GM18502 (cell line): ENCODE measurements at regions not wholly inside any gene's neighbourhood (a gene's known extent, or its start where the extent isn't known, plus 50 kb on each side); places are given as distances from the start of the nearest gene placed in this dataset.

Source experiments
- ATAC-seq: cut with Tn5 transposase; IDR thresholded peaks from one replicate; pipeline ENCODE4 v1.9.1; 2021; ENCODE audit warnings: mild to moderate bottlenecking; ENCODE audit not compliant: unreplicated experiment, poor library complexity

- no peak for ATAC-seq
These were observed 169.3 kb downstream of the ACKR3 start for GRCh38 chr2:236738896-236739295.

DNA sequence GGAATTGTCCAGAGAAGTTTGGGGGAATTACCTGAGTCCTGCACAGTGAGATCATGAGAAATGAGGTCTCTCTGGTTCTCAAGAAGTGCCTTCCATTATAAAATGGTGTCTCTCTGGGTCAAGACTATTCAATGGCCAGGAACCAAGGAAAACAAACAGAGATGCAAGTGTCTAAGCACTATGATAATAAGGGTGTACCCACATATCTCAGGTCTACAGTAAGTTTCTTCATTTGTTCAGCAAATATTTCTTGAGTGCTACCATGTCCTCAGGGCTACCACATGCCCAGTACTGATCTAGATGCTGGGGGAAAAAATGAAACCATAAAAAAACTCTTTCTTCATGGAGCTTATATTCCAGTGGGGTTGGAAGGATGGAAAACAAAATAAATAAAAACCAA lies 170.0 kb downstream of the ACKR3 start:
- ATAC-seq: no peak

- ATAC-seq: no peak
These were observed 170.9 kb downstream of the ACKR3 start for GRCh38 chr2:236740506-236740905.

GRCh38 chr2:236743039-236743920 lies 173.7 kb downstream of the ACKR3 start:
- no peak for ATAC-seq

GRCh38 chr2:236743921-236744280 lies 174.3 kb downstream of the ACKR3 start:
- ATAC-seq: no peak

GRCh38 chr2:236744281-236744705 lies 174.7 kb downstream of the ACKR3 start:
- ATAC-seq: no peak

- ATAC-seq: no peak
These were observed 175.1 kb downstream of the ACKR3 start for GRCh38 chr2:236744716-236745115.

DNA sequence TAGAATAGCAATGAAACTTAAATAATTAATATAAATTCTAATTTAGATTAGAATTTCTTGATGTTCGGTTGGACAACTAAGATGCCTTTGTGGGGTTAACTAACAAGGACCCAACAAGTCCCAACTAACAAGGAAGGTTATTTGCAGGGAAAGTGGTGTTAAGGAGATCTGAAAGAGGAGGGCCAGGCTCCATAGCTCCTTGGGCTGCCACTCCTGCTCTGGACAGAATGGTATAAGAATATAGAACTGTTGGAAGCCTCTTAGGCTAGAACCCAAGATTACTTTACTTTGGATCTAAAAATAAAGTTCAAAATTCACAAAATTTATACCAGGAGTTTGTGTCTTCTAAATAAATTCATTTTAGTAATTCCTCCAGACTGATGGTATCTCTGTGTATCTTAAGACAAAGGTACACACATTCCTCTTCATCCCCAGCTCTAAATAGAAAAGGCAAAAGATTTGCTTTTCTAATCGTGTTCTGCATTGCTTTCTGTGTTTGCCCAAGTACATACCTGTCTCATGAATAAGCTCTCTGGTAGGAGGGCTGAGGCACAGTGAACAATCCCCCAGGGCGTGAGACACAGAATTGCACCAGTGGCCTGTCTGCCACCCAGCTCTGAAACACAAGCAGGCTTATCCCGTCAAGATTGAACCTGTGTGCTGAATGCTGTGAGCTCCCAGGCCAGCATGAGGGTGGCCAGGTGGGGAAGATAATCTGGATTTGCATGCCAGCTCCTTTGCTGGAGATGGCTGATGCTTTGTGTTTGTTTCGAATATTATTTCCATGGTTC lies 176.0 kb downstream of the ACKR3 start:
- ATAC-seq: no peak

GRCh38 chr2:236746833-236747232 lies 177.2 kb downstream of the ACKR3 start:
- no peak for ATAC-seq

GRCh38 chr2:236747426-236747825 lies 177.8 kb downstream of the ACKR3 start:
- ATAC-seq: no peak

DNA sequence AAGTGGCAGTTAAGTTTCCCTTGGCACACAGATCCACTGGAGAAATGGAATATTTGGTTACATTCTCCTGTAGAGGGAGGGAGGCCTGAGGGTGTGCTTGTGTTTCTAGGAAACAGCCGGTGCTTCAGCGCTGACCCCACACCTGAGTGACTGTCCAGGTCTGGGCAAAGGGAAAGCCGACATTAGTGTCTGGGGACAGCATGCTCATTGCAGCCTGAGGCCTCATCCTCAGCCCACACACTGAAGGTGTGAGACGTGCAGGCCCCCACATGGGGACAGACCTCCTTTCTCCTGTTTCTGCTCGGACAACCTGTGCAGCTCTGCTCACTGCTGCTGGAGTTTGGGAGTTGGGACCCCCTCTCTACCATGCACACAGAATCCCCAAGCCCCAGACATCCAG lies 178.3 kb downstream of the ACKR3 start:
- ATAC-seq: no peak

GRCh38 chr2:236748385-236748784 lies 178.8 kb downstream of the ACKR3 start:
- no peak for ATAC-seq

GRCh38 chr2:236748801-236749200 lies 179.2 kb downstream of the ACKR3 start:
- ATAC-seq: no peak

DNA sequence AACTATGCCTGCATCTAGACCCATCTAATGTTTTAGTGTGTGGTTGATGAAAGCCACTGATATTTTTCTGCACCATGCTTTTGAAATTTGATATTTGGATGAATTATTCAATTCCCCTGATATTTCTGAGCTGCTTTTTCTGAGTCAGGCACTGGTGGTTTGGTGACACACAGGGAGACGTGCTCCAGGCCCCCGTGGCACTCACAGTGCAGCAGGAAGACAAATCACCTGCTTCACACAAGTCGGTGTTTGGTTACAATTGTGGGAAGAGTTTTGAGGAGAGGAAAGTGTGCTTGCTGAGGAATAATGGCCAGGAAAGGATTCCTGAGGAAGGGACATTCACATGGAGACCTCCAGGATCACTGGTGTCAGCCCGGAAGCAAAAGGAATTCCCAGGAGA lies 179.7 kb downstream of the ACKR3 start:
- no peak for ATAC-seq

DNA sequence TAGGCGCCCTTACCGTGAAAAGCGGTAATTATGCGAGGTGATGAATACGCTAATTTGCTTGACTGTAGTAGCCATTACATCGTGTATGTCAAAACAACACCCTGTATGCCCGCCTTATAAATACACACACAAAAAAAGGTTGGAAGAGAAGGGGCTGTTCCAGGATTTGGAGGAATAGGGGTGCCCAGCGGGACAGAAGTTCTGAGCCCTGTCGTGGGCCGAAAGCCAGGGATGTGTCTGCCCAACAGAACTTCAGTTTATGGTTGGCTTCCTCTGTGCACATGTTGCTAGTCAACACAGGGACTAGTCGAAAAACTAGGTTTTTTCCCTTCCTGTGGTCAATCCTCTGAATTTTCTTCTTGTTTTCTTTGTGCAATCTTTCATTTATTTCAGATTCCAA lies 182.5 kb downstream of the ACKR3 start:
- no peak for ATAC-seq

DNA sequence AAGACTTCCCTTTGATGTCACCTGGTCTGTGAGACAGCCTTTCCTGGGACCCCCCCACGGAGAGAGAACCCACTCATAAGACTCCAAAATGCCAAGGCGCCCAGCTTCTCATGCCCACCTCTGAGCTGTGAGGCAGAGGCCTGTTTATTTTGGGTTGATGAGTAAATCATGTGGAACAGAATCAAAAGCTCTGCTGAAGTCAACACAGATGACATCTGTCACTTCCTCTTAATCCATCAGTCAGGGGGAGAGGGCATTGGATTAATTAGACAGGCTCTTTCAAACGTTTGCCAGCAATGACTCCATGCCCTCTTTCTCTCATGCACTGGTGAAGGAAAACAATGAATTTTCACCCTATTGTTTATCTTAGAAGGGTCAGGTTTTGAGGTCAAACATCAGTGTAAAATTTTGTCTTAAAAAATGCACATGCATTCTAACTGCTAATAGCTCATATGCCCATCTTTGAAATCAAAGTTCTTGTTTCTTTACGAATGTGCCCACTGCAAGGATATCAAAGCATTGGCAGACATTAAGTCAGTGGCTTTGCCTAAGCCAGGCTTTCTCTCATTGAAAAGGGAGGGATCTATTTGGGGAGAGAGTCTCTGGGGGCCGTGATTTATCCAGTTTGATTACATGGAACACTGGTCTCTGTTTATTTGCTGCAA lies 184.1 kb downstream of the ACKR3 start:
- no peak for ATAC-seq

GRCh38 chr2:236754271-236754944 lies 184.8 kb downstream of the ACKR3 start:
- no peak for ATAC-seq

DNA sequence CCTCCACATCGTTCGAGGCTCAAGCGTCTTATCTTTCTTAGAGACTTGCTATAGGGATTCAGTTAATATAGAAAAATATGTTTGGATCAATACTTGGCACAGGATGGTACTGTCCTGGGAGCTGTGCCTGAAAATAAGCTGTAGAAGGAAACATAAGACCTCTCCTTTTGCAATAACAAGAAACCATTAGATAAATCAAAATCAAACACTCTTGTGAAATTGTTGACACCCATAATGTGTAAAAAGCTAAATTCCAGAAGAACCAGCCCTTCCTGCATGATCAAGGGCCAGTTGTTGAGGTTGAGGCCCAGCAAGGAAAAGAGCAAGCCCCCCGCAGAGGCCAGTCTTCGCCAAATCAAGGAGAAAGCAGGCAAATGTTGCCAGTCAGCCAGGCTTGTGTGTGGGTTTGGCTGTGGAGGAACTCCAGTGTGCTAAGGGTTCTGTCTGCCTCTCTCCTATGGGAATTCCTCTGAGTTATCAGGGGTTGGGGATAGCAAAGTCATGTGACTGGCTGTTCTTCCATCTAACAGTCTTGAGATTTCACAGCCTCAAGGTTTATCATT lies 185.7 kb downstream of the ACKR3 start:
- ATAC-seq: no peak

- no peak for ATAC-seq
These were observed 188.8 kb downstream of the ACKR3 start for GRCh38 chr2:236758406-236758805.

- ATAC-seq: no peak
These were observed 190.6 kb downstream of the ACKR3 start for GRCh38 chr2:236760246-236760645.
